Muscle of leg (tissue), 3 donors: ENCODE measurements at regions not wholly inside any gene's neighbourhood (a gene's known extent, or its start where the extent isn't known, plus 50 kb on each side); places are given as distances from the start of the nearest gene placed in this dataset.

Experiments used
- DNase-seq: peaks from one replicate; pipeline ENCODE4 v3.0.0; 2013
- H3K27ac ChIP-seq: one replicate; pipeline ENCODE4 v1.5.1; 2013; ENCODE audit warnings: mild to moderate bottlenecking, low read length, control low read depth
- H3K27me3 ChIP-seq: one replicate; pipeline ENCODE4 v1.6.1; 2013; ENCODE audit warnings: low read length; ENCODE audit not compliant: control insufficient read depth, insufficient read depth
- H3K36me3 ChIP-seq: one replicate; pipeline ENCODE4 v1.6.1; 2013; ENCODE audit warnings: low read length; ENCODE audit not compliant: control insufficient read depth, insufficient read depth
- H3K4me1 ChIP-seq: one replicate; pipeline ENCODE4 v1.6.1; 2013; ENCODE audit warnings: low read length; ENCODE audit not compliant: control insufficient read depth, insufficient read depth
- H3K4me3 ChIP-seq: one replicate; pipeline ENCODE4 v1.5.1; 2013; ENCODE audit warnings: low read length, control low read depth
- H3K9me3 ChIP-seq: replicated peaks from 2 replicates; pipeline ENCODE4 v1.6.1; 2013; ENCODE audit warnings: low read depth, low read length; ENCODE audit not compliant: control insufficient read depth
- WGBS: methylation state at CpG from one replicate; pipeline ENCODE4 v1.1.5; 2013; ENCODE audit warnings: missing lambda C conversion rate; ENCODE audit not compliant: insufficient coverage; 5-methylcytosine and 5-hydroxymethylcytosine counted together

- no peak overlapping the region for H3K27ac ChIP-seq
- no peaks in the 10 kb centered on the region for H3K9me3 ChIP-seq
Observed at GRCh38 chr1:112256411-112256810, 139.6 kb upstream of the CTTNBP2NL start.

GRCh38 chr1:112257043-112257835, 138.8 kb upstream of the CTTNBP2NL start:
- peaks cover 8% of the 10 kb centered on the region for H3K4me1 ChIP-seq
- no peaks in the 10 kb centered on the region for H3K27me3 ChIP-seq
- no peaks in the 10 kb centered on the region for H3K36me3 ChIP-seq
- no peak for DNase-seq
- no CpG with 5 or more reads among the region's 7 CpGs for WGBS
- no peak overlapping the region for H3K4me3 ChIP-seq
- H3K27ac ChIP-seq = no peak overlapping the region
- H3K9me3 ChIP-seq = no peaks in the 10 kb centered on the region

More at GRCh38 chr1:112256411-112256810, 139.6 kb upstream of the CTTNBP2NL start:
- peak; percentile 55 for DNase-seq
- Histone ChIP-seq H3K27me3 (no peaks in the 10 kb centered on the region), H3K4me3 (no peak overlapping the region), H3K36me3 (no peaks in the 10 kb centered on the region), H3K4me1 (peaks cover 7% of the 10 kb centered on the region)
- WGBS = no CpG with 5 or more reads among the region's 1 CpG

DNA sequence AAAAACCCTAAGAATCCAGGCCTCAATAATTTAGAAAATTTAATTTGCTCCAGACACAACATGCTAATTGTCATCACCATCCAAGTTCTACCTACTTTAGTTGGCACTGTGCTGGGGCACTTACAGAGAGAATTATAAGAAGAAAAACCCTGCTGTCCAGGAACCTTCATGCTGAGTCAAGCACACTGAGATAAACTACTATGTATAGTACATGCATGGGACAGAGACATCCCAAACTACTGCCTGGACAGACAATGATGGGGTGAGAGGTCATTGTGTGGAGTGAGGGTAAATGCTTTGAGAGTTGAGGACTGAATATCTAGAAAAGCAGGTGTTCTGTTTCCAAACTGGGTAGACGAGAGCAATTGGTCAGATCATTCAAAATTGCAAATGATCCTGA, 135.3 kb upstream of the CTTNBP2NL start:
- Histone ChIP-seq H3K27me3 (no peaks in the 10 kb centered on the region), H3K4me3 (no peak overlapping the region), H3K27ac (no peak overlapping the region), H3K4me1 (peaks cover 30% of the 10 kb centered on the region), H3K9me3 (no peaks in the 10 kb centered on the region), H3K36me3 (no peaks in the 10 kb centered on the region)
- WGBS = no CpG with 5 or more reads among the region's 1 CpG
- DNase-seq = no peak

- H3K4me3 ChIP-seq = no peak overlapping the region
- H3K36me3 ChIP-seq = no peaks in the 10 kb centered on the region
- no peak overlapping the region for H3K27ac ChIP-seq
- no peaks in the 10 kb centered on the region for H3K27me3 ChIP-seq
- no peaks in the 10 kb centered on the region for H3K9me3 ChIP-seq
- peaks cover 30% of the 10 kb centered on the region for H3K4me1 ChIP-seq
- no CpG with 5 or more reads among the region's 2 CpGs for WGBS
- DNase-seq = no peak
Observed at GRCh38 chr1:112262316-112262715, 133.7 kb upstream of the CTTNBP2NL start.

GRCh38 chr1:112263042-112263441, 133.0 kb upstream of the CTTNBP2NL start:
- Histone ChIP-seq H3K27me3 (no peaks in the 10 kb centered on the region), H3K9me3 (no peaks in the 10 kb centered on the region), H3K4me3 (no peak overlapping the region), H3K36me3 (no peaks in the 10 kb centered on the region), H3K27ac (no peak overlapping the region), H3K4me1 (peaks cover 35% of the 10 kb centered on the region)
- DNase-seq = no peak
- WGBS = 40% methylated on average over 1 of the region's 6 CpGs

GRCh38 chr1:112263453-112263852, 132.6 kb upstream of the CTTNBP2NL start:
- peaks cover 39% of the 10 kb centered on the region for H3K4me1 ChIP-seq
- WGBS = 40% methylated on average over 1 of the region's 1 CpG

DNA sequence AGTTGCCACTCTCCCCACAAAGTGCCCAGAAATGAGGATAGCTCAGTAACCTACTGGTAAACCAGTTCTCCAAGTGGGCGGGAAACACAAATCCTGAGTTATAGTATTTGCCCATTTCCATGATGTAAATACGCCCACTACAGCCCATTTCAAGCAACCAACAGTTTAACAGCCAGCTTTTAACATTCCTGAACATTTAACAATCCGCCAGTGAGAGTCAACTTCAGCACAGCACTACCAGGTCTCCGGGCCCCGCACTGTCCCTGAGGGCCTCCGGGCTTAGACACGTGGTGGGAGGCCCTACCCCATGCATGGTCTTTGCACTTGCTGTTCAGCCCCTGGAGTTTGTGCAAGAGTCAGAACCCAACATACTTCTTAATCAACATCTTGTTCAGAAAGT, 132.0 kb upstream of the CTTNBP2NL start:
- WGBS = 42% methylated on average over 6 of the region's 7 CpGs
- Histone ChIP-seq H3K27ac (peak overlapping the region; percentile 67), H3K4me1 (peaks cover 40% of the 10 kb centered on the region), H3K27me3 (no peaks in the 10 kb centered on the region), H3K36me3 (no peaks in the 10 kb centered on the region), H3K9me3 (no peaks in the 10 kb centered on the region), H3K4me3 (no peak overlapping the region)
- no peak for DNase-seq

More at GRCh38 chr1:112263453-112263852, 132.6 kb upstream of the CTTNBP2NL start:
- Histone ChIP-seq H3K36me3 (no peaks in the 10 kb centered on the region), H3K27ac (no peak overlapping the region), H3K4me3 (no peak overlapping the region), H3K27me3 (no peaks in the 10 kb centered on the region), H3K9me3 (no peaks in the 10 kb centered on the region)
- peak; percentile 65 for DNase-seq

GRCh38 chr1:112264553-112264952, 131.5 kb upstream of the CTTNBP2NL start:
- Histone ChIP-seq H3K36me3 (no peaks in the 10 kb centered on the region), H3K9me3 (no peaks in the 10 kb centered on the region), H3K27me3 (no peaks in the 10 kb centered on the region), H3K27ac (peak overlapping the region; percentile 67), H3K4me1 (peaks cover 40% of the 10 kb centered on the region), H3K4me3 (no peak overlapping the region)
- 0% methylated on average over 1 of the region's 2 CpGs for WGBS
- DNase-seq = peak; percentile 87

- Histone ChIP-seq H3K36me3 (no peaks in the 10 kb centered on the region), H3K9me3 (no peaks in the 10 kb centered on the region), H3K27ac (no peak overlapping the region), H3K4me1 (peaks cover 40% of the 10 kb centered on the region), H3K27me3 (no peaks in the 10 kb centered on the region), H3K4me3 (no peak overlapping the region)
- DNase-seq = no peak
- no CpG with 5 or more reads among the region's 1 CpG for whole genome bisulfite sequencing
Observed at GRCh38 chr1:112265931-112266330, 130.1 kb upstream of the CTTNBP2NL start.

DNA sequence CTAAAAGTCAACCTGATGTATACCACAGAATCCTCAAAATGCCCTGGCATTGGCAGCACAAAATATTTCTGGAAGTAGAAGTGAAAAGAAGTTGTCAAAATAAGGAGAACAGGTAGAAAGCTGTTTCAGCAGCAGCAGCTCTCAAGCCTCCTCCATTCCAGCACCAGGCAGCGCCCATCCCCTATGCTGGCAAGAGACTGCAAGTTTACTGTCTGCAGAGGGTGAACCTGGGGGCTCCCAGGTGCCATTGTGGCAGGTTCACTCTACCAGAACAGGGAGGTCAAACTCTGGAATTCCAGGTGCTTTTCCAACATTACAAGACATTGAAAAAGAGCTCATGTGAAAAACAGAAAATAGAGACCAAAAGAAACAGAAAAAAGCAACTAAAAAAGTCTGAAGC, 128.8 kb upstream of the CTTNBP2NL start:
- no peaks in the 10 kb centered on the region for H3K9me3 ChIP-seq
- no peaks in the 10 kb centered on the region for H3K36me3 ChIP-seq
- H3K27me3 ChIP-seq = no peaks in the 10 kb centered on the region
- H3K27ac ChIP-seq = no peak overlapping the region
- 100% methylated on average over 1 of the region's 1 CpG for WGBS
- peaks cover 40% of the 10 kb centered on the region for H3K4me1 ChIP-seq
- H3K4me3 ChIP-seq = no peak overlapping the region
- no peak for DNase-seq
